ENCODE measurements at regions not wholly inside any gene's neighbourhood (a gene's known extent, or its start where the extent isn't known, plus 50 kb on each side); places are given as distances from the start of the nearest gene placed in this dataset.

DNA sequence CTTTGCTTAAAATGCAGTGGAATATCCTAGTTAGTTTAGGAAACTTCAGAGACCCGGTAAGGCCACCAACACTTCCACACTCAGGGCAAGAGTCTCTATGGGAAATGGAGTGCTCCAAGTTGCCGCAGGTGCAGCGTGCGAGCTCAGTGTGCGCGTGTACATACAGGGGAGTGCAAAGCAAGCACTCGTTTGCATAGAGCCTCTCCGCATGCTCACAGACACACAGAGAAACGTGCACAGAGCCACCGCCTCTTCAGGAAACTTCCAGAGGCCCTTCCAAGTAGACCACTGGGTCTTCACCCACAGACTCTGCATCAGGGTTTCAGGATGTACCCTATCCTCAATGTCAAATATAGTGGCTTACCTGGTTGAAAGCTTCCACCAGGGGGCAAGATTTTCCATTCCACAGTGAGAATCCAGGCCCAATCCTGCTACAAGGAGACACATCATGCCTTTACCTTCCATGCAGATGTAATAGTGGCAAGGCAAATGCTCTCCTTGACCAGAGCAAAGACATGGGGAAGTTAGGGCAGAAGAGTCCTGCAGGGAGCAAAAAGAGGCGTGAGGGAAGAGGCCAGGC lies 513.0 kb upstream of the MYT1L start:
- ATAC-seq: no peak

DNA sequence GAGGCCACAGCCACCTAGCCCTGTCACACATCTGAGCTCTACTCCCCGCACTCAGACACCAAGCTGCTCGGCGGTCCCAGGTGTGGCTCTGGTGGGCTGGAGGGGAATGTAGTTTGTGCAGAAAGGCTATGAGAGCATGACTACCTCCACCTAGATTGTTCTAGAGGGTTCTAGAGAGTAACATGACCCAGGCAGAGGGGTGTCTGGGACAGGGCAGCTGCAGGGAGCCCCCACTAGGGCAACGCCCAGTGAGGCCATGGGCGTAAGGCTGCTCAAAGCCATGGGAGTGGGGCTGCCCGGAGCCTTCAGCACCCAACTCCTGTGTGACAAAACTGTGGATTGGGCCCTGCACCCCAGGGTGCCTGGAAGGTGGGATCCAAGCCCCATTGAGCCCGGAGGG lies 511.4 kb upstream of the MYT1L start:
- ATAC-seq: no peak

GRCh38 chr2:2840681-2841300 lies 509.7 kb upstream of the MYT1L start:
- no peak for ATAC-seq

DNA sequence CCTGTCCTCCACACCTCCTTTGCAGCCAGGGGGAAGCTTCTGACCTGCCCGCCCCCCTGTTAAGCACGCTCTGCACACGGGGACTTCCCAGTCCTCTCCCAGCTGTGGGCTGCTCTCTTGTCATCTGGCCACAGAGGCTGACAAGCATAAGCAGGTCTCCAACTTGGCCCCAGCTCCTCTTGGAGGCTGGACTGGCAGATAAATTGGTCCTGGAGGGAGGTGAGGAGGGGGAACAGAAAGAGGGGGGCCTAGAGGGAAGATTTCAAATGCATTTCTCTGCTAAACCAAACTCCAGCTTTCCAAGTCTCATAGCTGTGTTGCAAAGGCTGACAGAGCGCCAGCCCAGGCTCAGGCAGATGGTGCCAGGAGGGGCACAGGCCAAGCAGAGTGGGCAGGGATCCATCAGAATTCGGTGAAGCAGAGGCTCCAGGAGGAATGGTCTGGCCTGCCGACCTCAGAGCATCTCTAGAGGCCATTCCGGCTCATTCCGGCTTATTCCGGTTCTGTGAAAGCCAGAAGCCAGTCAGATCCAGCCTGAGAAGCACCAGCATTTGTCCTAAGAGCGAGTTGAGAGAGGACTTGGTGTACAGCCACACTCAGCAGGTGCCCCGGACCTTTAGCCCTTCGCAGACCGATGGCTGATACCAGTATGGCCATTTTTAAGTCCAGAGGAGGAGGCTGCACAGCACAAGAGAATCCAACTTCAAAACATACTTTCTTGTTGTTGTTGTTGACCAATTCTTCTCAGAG lies 508.9 kb upstream of the MYT1L start:
- ATAC-seq: no peak

DNA sequence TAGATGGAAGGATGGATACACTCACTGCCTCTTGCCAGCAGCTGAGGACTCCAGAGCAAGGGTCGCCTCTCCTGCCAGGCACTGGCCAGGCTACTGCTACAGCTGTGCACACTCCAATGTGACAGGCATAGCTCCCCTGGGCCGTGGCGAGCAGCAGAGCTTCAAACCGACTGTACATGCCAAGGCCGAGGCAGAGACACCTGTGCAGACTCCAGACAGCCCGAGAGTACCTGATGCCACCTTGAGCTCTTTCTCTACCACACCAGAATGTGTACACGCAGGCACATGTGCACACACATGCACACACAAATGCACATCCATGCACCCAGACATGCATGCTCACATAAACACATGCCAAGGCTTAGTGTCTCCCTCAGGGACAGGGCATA lies 508.3 kb upstream of the MYT1L start:
- ATAC-seq: no peak

GRCh38 chr2:2838548-2838845 lies 507.4 kb upstream of the MYT1L start:
- ATAC-seq: no peak

DNA sequence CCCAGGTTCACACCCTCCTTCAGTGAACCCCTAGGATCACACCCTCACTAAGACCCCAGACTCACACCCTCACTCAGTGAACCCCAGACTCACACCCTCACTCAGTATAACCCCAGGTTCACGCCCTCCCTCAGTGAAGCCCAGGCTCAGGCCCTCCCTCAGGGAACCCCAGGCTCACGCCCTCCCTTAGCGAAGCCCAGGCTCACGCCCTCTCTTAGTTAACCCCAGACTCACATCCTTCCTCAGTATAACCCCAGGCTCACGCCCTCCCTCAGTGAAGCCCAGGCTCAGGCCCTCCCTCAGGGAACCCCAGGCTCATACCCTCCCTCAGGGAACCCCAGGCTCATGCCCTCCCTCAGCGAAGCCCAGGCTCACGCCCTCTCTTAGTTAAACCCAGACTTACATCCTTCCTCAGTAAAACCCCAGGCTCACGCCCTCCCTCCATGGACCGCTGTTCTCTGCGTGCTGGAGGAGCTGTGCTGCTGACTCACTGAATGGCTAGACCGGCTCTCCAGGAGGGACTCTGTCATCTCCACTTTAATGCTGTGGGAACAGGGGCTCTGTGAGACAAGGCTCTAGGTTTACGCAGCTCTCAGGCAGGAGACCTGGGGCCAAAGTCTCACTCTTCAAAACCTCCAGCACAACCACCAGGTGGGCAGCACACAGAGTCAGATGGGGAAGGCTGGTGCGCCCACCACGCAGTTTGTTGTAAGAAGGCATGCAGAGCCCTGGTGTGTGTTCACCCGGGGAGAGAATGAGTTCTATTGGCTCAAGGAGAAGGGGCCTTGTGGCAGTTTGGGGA lies 506.9 kb upstream of the MYT1L start:
- ATAC-seq: no peak

- ATAC-seq: no peak
Measured at GRCh38 chr2:2836343-2837070, 505.4 kb upstream of the MYT1L start.

DNA sequence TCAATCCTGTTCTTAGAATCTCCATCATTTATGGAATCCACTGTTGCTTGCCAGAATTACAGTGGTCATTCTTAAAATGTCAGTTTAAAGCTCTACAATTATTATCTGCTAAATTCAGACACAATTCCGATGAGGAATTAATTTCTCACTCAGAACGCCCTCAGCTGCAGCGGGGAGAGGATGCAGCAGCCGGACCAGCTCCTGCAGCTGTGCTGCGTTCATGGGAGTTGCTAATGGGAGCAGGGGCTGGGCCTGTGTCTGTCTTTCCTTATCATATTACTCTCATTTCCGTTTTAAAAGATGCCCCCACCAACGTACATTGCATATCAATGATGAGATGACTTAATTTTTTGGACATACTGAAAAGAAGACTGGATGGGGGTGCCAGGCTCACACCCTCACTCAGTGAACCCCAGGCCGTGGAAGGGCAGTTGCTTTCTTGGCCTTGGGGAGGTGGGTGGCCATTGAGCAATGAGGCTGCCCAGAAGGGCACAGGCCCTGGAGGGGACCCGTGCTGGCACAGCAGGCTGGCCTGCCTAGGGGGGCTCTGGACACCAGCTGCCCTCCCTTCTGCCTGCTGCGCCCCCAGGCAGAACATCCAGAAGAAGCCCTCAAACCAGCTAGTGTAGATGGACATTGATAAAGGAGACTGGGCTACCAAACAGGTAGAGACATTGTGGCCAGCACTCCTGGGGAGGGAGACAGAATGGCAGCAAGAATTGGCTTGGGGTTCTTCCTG lies 503.6 kb upstream of the MYT1L start:
- ATAC-seq: no peak

GRCh38 chr2:2834105-2834504 lies 503.0 kb upstream of the MYT1L start:
- ATAC-seq: no peak

- ATAC-seq: no peak
Measured at GRCh38 chr2:2832657-2833056, 501.6 kb upstream of the MYT1L start.

- no peak for ATAC-seq
Measured at GRCh38 chr2:2831633-2832032, 500.6 kb upstream of the MYT1L start.

DNA sequence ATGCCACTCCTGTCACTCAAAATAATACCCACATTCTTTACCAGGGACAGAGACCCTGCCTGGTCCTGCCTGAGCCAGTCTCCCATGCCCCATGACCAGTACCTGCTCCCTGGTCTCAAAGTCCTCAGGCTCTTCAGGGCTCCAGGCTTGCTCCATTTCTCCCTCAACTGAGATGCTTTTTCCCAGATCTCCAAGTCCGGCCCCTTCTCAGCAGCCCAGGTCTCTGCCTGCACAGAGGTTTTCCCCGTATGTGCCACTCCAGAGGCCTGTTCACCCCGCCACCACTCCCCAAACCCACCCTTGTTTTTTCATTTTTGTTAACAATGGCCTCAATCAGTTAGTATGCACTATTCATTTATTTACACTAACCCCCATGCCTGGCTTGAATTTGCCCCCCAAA lies 499.5 kb upstream of the MYT1L start:
- ATAC-seq: no peak

GRCh38 chr2:2828774-2829368 lies 497.8 kb upstream of the MYT1L start:
- ATAC-seq: no peak

GRCh38 chr2:2827761-2828221 lies 496.7 kb upstream of the MYT1L start:
- no peak for ATAC-seq

DNA sequence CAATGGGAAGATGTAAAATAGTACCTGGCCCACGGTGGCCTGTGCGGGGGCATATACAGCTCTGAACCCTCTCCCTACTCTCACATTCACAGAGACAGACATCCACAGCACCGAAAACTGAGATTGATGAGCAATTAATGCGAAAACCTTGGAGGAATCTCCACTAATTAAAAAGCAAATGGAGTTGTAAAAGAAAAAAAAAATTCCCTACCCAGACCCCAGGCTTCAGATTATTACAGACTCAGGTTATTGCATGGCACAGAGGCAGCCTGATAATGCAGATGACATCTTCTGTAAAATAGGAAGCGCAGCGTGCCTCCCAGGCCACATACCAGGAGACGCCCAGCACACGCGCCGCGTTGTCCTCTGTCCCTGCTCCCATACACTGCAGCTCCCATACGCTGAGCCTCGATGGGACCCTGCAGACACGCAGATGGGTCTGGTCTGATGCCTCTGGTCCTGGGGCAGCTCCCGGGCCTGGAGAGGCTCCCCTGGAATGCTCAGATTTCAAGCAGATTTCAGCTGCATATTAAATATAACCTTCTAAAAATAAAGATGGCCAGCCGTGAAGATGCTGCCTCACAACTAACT lies 496.1 kb upstream of the MYT1L start:
- no peak for ATAC-seq

- no peak for ATAC-seq
Measured at GRCh38 chr2:2826621-2827020, 495.5 kb upstream of the MYT1L start.

GRCh38 chr2:2826209-2826551 lies 495.1 kb upstream of the MYT1L start:
- no peak for ATAC-seq

GRCh38 chr2:2825516-2826208 lies 494.6 kb upstream of the MYT1L start:
- ATAC-seq: no peak

DNA sequence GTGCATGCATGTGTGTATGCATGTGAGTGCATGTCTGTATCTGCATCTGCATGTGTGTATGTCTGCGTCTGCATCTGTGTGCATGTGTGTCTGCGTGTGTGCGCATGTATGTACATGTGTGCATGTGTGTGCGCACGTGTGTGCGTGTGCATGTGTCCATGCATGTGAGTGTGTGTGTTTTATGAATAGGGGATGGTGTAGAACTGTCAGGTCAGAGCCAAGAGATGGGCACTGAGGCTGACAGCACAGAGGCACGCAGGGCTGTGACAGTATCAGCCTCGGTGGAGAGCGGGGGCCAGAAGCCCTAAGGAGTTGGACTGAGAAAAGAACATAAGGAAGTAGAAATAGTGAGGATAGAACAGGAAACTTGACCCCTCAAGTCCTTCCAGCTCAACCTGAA lies 494.0 kb upstream of the MYT1L start:
- ATAC-seq: no peak

GRCh38 chr2:2824588-2824987 lies 493.5 kb upstream of the MYT1L start:
- ATAC-seq: no peak
